IPS-18a (cell line): ENCODE measurements at regions not wholly inside any gene's neighbourhood (a gene's known extent, or its start where the extent isn't known, plus 50 kb on each side); places are given as distances from the start of the nearest gene placed in this dataset.
"Not testable (repeated sequence)": the region's sequence is repeated elsewhere in the genome, so short reads cannot be mapped to it uniquely, and the experiment has no call there.

ENCODE experiments used
- H3K27ac ChIP-seq: one replicate; pipeline ENCODE4 v1.5.1; 2013; ENCODE audit warnings: low read length
- H3K27me3 ChIP-seq: one replicate; pipeline ENCODE4 v1.6.1; 2013; ENCODE audit warnings: mild to moderate bottlenecking, low read length; ENCODE audit not compliant: control insufficient read depth, insufficient read depth
- H3K36me3 ChIP-seq: one replicate; pipeline ENCODE4 v1.6.1; 2013; ENCODE audit warnings: low read depth, low read length; ENCODE audit not compliant: control insufficient read depth
- H3K4me1 ChIP-seq: one replicate; pipeline ENCODE4 v1.6.1; 2013; ENCODE audit warnings: low read depth, low read length; ENCODE audit not compliant: control insufficient read depth
- H3K4me3 ChIP-seq: one replicate; pipeline ENCODE4 v1.5.1; 2013; ENCODE audit warnings: low read length
- H3K9ac ChIP-seq: one replicate; pipeline ENCODE4 v1.6.1; 2013; ENCODE audit warnings: mild to moderate bottlenecking, low read length, moderate library complexity
- H3K9me3 ChIP-seq: one replicate; pipeline ENCODE4 v1.6.1; 2013; ENCODE audit warnings: low read depth, low read length; ENCODE audit not compliant: control insufficient read depth

GRCh38 chr3:177249203-177249602, 51.9 kb upstream of the TBL1XR1 start:
- Histone ChIP-seq H3K4me1 (peaks cover 3% of the 10 kb centered on the region), H3K4me3 (no peak overlapping the region), H3K36me3 (no peaks in the 10 kb centered on the region), H3K9ac (no peak overlapping the region), H3K27me3 (no peaks in the 10 kb centered on the region), H3K27ac (no peak overlapping the region), H3K9me3 (peaks cover 5% of the 10 kb centered on the region)

DNA sequence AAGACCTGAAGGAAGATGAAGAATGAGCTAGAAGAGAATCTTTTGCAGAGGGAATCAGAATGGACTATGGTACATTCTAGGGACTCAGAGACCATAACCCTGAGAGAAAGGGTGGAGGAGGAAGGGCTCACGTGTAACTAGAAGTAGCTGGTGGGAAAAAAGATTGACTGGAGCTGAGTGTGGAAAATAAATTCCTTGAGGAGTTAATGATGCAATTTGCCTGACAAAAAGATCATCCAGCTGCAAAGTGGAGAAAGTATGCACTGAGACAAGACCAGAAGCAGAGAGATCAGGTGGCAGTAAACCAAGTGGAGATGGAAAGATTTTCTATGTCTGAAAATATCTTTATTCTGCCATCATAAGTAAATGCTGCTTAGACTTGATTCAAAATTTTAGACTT, 52.9 kb upstream of the TBL1XR1 start:
- no peak overlapping the region for H3K27ac ChIP-seq
- no peaks in the 10 kb centered on the region for H3K27me3 ChIP-seq
- peaks cover 3% of the 10 kb centered on the region for H3K4me1 ChIP-seq
- H3K9ac ChIP-seq = no peak overlapping the region
- H3K4me3 ChIP-seq = no peak overlapping the region
- H3K36me3 ChIP-seq = no peaks in the 10 kb centered on the region
- H3K9me3 ChIP-seq = peaks cover 5% of the 10 kb centered on the region

- Histone ChIP-seq H3K9me3 (peaks cover 5% of the 10 kb centered on the region), H3K4me1 (peaks cover 3% of the 10 kb centered on the region)
Observed at GRCh38 chr3:177251755-177252154, 54.5 kb upstream of the TBL1XR1 start.

GRCh38 chr3:177257006-177257405, 59.7 kb upstream of the TBL1XR1 start:
- Histone ChIP-seq H3K27me3 (no peaks in the 10 kb centered on the region), H3K4me3 (no peak overlapping the region), H3K9ac (no peak overlapping the region), H3K27ac (no peak overlapping the region), H3K4me1 (no peaks in the 10 kb centered on the region), H3K9me3 (peaks cover 2% of the 10 kb centered on the region), H3K36me3 (no peaks in the 10 kb centered on the region)

More at GRCh38 chr3:177251755-177252154, 54.5 kb upstream of the TBL1XR1 start:
- no peaks in the 10 kb centered on the region for H3K27me3 ChIP-seq
- H3K27ac ChIP-seq = no peak overlapping the region
- H3K36me3 ChIP-seq = no peaks in the 10 kb centered on the region
- H3K4me3 ChIP-seq = no peak overlapping the region
- H3K9ac ChIP-seq = no peak overlapping the region

DNA sequence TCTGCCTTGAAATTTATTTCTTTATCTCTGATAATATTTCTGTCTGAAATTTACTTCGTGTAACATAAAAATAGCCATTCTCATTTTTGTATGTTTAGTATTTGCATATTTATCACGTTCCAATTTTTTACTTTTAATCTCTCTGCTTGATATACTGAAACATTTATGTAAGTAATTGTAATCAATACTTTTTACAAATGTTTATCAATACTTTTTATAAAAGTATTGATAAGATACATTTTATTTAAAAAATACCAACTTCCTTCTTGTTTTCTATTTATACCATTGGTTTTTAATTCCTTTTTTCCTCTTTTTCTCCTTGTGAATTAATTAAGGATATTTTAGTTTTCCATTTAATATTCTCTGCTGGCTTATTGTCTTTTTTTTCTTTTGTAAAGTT, 60.3 kb upstream of the TBL1XR1 start:
- no peak overlapping the region for H3K4me3 ChIP-seq
- H3K27me3 ChIP-seq = no peaks in the 10 kb centered on the region
- no peaks in the 10 kb centered on the region for H3K9me3 ChIP-seq
- H3K4me1 ChIP-seq = peaks cover 3% of the 10 kb centered on the region
- H3K27ac ChIP-seq = no peak overlapping the region
- H3K36me3 ChIP-seq = no peaks in the 10 kb centered on the region
- H3K9ac ChIP-seq = no peak overlapping the region

DNA sequence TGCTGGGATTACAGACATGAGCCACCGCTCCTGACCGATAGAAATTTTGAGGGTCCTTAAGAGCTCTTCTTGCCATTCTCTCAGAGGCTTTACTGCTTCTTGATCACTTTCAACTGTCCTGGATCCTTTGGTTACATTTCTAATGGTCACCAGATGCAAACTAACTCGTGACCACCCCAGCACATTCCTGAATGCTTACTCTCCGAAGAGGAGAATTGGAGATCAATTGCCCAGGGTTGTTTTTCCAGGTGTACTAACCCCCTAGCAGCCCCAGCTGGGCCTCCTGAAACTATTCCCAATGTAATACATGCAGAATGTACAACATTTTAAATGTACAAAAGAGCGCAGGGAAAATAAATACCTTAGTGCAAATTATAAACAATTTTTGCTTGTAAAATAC, 65.1 kb upstream of the TBL1XR1 start:
- H3K4me1 ChIP-seq = peaks cover 4% of the 10 kb centered on the region

DNA sequence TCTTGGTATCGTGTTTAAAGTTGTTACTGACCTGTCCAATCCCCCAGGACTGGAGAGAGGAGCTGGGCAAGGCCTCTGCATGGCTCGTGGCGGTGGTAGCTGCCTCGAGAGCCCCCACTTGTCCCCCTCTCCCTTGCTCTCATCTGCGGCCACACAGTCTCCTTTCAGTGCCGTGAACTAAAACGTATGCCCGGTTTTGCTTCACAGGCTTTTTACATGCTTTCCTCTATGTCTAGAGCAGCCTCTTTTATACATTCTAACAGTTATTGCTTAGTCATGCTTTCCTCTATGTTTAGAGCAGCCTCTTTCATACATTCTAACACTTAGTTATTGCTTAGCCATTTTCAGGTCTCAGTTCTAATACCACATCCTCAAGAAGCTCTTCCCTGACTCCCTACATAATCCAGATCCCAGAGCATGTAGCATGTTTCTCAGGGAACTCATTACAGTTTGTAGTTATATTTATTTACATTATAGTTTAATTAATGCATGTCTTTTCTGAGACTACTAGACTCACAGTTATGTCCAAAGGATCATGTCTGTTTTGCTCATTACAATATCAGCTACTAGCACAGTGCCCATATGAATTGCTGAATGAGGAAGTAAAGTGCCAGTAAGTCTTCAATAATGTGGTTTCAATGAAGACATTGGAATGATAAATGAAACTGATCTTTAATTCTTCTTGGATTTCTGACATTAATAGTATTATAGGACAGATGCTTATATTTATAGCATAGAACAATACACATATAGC, 66.5 kb upstream of the TBL1XR1 start:
- Histone ChIP-seq H3K4me3 (no peak overlapping the region), H3K9ac (no peak overlapping the region), H3K4me1 (peaks cover 4% of the 10 kb centered on the region), H3K27me3 (no peaks in the 10 kb centered on the region), H3K9me3 (no peaks in the 10 kb centered on the region), H3K27ac (no peak overlapping the region), H3K36me3 (no peaks in the 10 kb centered on the region)

More for the DNA sequence above, 65.1 kb upstream of the TBL1XR1 start:
- Histone ChIP-seq H3K27ac (no peak overlapping the region), H3K36me3 (no peaks in the 10 kb centered on the region), H3K4me3 (no peak overlapping the region), H3K9ac (no peak overlapping the region), H3K27me3 (no peaks in the 10 kb centered on the region), H3K9me3 (no peaks in the 10 kb centered on the region)

DNA sequence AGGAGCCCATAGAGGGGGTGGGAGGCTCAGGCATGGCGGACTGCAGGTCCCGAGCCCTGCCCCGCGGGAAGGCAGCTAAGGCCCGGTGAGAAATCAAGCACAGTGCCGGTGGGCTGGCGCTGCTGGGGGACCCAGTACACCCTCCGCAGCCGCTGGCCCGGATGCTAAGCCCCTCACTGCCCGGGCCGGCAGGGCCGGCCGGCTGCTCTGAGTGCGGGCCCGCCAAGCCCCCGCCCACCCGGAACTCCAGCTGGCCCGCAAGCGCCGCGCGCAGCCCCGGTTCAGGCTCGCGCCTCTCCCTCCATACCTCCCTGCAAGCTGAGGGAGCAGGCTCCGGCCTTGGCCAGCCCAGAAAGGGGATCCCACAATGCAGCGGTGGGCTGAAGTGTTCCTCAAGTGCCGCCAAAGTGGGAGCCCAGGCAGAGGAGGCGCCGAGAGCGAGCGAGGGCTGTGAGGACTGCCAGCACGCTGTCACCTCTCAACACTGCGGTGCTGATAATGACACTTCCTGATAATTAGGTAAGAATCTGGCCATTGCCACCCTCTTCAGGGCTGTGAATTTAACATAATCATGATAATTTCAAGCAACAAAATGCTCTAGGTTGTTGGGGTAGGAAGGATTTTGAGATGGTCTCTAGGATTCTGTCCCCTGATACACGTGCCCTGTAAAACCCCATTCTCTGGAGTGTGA, 74.7 kb upstream of the TBL1XR1 start:
- H3K36me3 ChIP-seq, H3K9me3 ChIP-seq, H3K4me1 ChIP-seq, H3K27me3 ChIP-seq, H3K4me3 ChIP-seq, H3K9ac ChIP-seq, H3K27ac ChIP-seq: not testable (repeated sequence)

GRCh38 chr3:177278016-177278415, 80.7 kb upstream of the TBL1XR1 start:
- H3K4me1 ChIP-seq = peaks cover 25% of the 10 kb centered on the region
- H3K9me3 ChIP-seq = no peaks in the 10 kb centered on the region
- peaks cover 4% of the 10 kb centered on the region for H3K27me3 ChIP-seq
- no peaks in the 10 kb centered on the region for H3K36me3 ChIP-seq
- H3K9ac ChIP-seq = no peak overlapping the region
- H3K27ac ChIP-seq = no peak overlapping the region
- no peak overlapping the region for H3K4me3 ChIP-seq

- Histone ChIP-seq H3K4me3 (no peak overlapping the region), H3K9me3 (no peaks in the 10 kb centered on the region), H3K4me1 (peaks cover 32% of the 10 kb centered on the region), H3K9ac (no peak overlapping the region), H3K27ac (no peak overlapping the region), H3K36me3 (no peaks in the 10 kb centered on the region), H3K27me3 (peaks cover 5% of the 10 kb centered on the region)
Observed at GRCh38 chr3:177279118-177279815, 82.0 kb upstream of the TBL1XR1 start.

DNA sequence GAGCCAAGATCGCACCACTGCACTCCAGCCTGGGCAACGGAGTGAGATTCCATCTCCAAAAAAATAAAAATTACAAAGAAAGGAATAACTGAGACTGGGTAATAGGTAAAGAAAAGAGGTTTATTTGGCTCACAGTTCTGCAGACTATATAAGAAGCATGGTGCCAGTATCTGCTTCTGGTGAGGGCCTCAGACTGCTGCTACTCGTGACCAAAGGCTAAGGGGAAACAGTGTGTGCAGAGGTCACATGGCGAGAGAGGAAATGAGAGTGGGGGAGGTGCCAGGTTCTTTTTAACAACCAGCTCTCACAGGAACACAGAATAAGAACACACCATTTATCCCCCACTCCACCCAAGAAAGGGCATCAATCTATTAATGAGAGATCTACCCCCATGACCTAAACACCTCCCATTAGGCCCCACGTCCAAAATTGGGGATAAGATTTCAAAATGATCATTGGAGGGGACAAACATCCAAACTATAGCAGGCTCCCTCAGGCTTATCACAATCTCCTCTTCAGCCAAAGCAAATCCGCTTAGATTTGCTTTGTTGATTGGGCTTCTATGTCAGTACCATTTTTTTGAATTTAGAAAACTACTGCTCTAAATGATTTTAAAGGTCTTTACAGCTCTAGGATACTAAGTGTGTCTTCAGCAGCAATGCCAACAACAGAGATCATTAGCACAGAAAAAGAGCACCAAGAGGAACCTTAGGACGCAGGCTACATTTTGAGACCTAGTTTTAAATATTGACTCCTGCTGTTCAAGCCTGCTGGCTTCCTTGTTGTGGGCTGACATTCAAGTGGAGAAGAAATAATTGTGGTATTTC, 84.2 kb upstream of the TBL1XR1 start:
- Histone ChIP-seq H3K4me3 (no peak overlapping the region), H3K9ac (no peak overlapping the region), H3K36me3 (no peaks in the 10 kb centered on the region), H3K9me3 (no peaks in the 10 kb centered on the region), H3K4me1 (peaks cover 32% of the 10 kb centered on the region), H3K27me3 (peaks cover 5% of the 10 kb centered on the region), H3K27ac (no peak overlapping the region)
